HG03439 (cell line): ENCODE measurements at regions not wholly inside any gene's neighbourhood (a gene's known extent, or its start where the extent isn't known, plus 50 kb on each side); places are given as distances from the start of the nearest gene placed in this dataset.

Experiments
- ATAC-seq: cut with Tn5 transposase; IDR thresholded peaks from one replicate; pipeline ENCODE4 v1.9.1; 2021; ENCODE audit warnings: mild to moderate bottlenecking, moderate library complexity; ENCODE audit not compliant: unreplicated experiment

DNA sequence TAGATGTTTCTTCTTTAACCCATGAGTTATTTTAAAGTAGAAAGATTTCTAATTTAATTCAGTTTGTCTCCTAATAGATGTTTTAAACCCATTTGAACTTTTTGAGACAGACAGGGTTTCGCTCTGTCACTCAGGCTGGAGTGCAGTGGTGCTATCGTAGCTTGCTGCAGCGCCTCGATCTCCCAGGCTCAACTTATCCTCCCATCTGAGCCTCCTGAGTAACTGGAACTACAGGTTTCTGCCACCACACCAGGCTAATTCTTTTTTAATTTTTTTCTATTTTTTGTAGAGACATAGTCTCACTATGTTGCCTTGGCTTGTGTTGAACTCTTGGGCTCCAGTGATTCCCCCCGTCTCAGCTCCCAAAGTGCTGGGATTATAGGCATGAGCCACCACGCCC is 53.0 kb upstream of the RAB18 start:
- ATAC-seq: no peak

DNA sequence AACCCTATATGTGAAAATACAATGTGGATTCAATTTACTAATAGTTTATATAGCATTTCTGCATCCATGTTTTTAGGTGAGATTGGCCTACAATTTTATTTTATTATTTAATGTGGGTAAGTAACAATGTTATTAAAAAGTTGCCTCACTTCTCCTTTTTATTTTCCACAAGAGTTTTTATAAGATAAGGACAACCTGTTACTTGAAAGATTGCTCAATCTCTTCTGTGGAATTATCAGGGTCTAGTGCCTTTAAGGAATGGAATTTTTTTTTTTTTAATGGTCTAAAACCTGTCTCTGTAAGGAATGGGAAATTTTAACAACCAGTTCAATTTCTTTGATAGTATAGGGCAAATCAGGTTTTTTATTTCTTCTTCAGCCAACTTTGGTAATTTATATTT is 53.9 kb upstream of the RAB18 start:
- no peak for ATAC-seq

DNA sequence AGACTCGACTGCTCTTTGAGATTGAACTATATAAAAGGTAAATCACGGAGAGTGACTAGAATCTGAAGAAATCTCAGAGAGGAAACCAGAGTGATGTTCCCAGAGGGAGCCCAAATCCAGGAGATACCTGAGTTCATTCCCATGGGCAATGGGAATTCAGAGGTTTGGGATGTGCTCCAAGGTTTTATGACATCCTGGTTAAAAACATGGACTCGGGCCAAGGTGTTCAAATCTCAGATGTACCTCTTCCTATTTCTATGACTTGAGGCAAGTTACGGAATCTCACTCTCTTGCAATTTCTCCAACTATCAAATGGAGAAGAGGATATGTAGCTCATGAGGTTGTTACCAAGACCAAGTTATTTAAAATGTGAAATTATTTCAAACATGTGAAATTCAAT is 54.5 kb upstream of the RAB18 start:
- no peak for ATAC-seq

DNA sequence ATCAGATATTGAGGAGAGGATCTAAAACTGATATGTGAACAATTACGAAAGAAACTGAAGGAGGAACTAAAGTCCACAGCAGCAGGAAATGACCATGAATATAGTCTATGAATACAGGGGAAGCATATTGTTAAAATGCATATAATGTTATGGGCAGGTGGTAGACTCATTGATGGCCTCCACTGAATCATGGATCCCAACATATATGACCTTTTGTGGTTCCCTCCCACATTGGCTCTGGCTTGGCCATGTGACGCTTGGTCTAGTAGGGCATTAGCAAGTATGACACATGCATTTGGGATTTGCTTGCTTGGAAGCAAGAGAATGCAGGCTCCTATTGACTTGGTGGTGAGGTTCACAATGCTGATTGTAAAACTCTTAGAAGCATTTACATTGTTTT is 55.2 kb upstream of the RAB18 start:
- no peak for ATAC-seq

DNA sequence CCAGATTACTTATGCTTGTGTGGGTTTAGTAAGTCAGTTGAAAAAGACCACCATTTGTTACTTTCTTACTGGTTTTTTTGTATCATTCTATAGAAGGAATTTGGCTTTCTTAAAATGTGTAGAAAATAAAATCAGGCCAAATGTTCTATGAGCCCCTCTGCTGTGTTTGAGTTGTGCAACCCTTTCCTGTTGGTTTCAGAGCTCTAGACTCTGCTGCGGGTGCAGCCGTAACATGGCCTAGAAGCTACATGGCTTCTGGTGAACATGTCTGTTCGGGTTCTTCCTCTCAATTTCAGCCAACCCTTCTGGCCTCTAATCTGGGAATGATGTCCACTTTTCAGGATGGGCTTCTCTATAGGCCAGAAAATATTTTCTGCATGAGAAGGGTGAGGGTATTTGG is 56.6 kb upstream of the RAB18 start:
- no peak for ATAC-seq

DNA sequence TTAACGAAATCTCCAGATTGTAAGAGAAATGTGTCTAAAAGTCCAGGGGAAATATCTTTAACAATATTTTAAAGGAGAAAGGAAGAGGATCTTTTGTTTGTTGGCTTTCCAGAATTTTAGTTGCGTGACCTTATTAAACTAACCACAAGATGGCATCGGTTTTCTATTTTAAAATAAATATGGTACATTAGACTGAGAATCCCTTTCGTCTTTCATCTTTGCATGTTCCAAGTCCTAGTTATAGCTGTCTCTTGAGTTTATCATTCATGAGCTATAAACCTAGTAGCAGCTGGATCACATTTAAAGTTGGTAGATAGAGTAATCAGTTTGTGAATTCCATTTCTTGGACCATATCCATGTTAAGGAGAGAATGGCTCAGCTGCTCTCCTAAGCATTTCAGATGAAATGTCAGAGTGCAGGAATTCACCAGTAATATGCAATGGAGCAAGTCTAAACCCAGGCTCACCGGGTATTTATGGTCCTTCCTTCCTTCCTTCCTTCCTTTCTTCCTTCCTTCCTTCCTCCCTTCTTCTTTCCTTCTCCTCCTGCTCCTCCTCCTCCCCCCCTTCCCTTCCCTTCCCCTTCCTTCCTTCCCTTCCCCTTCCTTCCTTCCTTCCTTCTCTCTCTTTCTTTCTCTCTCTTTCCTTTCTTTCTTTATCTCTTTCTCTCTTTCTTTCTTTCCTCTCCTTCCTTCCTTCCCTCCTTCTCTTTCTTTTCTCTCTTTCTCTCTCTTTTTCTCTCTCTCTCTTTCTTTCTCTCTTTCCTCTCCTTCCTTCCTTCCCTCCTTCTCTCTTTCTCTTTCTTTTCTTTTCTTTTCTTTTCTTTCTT is 57.8 kb upstream of the RAB18 start:
- ATAC-seq: no peak

DNA sequence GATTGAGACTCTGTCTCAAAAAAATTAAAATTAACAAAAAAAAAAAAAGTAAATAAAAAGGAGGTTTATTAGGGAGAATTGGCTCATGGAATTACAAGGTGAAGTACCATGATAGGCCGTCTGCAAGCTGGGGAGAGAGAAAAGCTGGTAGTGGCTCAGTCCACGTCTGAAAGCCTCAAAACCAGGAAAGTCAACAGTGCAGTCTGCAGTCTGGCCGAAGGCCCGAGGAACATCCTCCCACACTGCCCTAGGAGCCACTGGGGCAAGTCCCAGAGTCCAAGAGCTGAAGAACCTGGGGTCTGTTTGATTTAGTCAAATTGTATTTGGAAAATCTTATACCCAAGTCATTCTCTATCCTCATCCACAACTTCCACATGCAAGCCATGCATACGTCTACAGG is 59.0 kb upstream of the RAB18 start:
- no peak for ATAC-seq

DNA sequence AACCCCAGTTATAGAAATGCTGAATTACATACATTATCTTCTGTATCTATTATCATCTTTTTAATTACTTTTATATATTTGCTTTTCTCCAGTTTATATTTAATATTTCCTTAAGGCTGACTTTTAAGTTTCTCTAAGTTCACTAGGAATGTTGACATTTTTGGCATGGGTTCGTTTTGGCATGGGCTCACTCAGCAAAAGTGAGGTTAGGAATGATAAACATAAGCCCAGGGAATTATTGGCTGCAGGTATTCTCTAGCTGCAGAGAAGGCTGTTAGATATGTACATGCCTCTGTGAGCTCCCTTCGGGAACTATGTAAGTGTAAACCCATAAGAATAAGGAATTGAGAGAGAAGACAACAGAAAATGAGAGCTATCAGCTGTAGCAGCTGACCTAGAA is 63.6 kb upstream of the RAB18 start:
- no peak for ATAC-seq

DNA sequence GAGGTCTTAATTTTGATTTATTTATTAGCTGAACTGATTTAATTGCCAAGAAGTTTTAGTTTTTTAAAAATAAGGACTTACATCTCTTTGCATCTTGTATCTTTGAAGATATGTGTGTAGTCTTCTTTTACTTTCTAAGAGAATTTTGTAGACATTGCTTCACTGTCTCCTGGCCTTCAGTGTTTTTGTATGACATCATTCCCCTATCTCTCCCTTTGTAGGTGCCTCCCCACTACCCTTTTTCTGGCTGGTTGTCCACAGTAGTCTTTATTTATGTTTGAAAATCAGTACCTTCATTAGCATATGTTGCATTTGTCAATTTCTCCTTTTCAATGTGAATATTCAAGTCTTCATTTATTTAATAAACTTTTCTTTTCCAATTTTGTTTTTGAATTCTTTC is 64.1 kb upstream of the RAB18 start:
- no peak for ATAC-seq

DNA sequence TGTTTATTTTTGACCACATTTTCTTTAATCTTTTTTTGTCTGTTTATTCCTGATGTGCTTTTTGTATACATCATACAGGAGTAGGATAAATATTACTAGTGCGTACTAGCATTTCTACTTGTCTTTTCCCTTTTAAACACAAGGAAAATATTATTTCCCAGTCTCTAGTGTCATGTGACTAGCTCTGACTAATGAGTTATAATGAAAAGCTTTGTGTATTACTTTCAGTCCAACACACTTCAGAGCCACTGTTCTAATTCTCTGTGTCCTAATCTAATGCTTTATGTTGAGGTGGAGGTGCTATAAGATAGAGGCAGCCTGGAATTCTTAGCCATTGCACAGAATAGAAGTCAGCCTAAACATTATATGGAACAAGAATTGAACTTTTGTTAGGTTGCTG is 65.0 kb upstream of the RAB18 start:
- no peak for ATAC-seq

DNA sequence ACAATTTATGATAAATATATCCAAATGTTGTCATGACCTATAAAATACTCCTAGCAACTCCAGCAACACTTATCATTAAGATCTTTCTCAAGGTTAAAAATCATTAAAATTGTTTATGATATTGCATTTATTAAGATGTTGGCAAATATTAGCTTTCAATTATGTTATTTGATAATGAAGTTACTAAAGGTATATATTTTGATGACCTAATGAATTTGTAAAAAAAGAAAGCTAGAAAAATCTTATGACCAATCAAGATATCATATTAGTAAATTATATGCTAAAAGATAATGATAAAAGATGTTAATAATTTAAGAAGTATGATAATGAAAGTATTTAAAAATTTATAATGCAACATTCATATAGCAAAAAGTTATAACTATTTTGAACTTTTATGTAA is 66.3 kb upstream of the RAB18 start:
- ATAC-seq: no peak

DNA sequence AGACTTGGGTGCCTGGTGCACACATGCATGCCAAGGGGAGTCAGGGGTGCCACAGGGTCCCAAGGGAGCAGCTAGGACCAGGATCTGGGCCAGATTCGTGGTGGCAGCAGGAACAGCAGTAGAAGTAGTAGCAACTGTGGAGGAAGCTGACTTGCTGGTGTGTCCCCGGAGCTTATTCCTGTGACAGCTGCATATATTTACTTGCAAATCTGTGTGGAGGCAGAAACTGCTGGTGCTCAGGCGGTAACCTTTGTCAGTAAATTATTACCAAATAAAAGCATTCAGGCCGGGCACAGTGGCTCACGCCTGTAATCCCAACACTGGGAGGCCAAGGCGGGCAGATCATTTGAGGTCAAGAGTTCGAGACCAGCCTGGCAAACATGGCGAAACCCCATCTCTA is 67.4 kb upstream of the RAB18 start:
- ATAC-seq: no peak

DNA sequence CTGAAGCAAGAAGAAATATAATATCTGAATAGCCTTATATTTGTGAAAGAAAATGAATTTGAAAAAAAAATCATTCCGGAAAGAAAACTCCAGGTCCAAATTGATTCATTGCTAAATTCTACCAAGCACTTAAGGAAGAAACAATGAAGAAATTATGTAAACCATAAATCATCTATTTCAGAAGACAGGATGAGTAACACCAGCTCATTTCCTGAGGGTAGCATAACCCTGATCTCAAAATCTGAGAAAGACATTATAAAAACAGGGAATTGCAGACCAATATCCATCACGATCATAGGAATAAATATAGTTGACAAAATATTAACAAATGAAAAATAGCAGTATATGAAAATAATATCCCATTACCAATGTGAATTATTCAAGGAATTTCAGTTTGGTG is 70.1 kb upstream of the RAB18 start:
- ATAC-seq: no peak

DNA sequence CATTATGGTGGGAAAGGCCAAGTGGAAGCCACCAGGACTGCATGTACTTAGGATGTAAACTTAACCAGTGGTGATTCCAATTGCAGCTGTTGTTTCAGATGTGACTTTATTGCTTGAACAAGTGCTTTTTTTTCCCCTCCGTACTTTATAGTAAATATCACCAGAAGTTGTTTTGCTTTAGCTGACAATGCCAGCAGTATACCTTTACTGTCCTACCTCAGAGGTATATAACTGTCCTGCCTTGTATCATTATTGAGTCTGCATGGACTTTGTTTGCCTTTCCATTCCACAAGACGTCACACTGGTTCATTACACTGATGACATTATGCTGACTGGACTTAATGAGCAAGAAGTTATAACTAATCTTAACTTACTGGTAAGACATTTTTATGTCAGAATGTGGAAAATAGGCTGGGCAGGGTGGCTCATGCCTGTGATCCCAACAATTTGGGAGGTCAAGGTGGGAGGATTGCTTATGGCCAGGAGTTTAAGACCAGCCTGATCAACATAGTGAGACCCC is 77.1 kb upstream of the RAB18 start:
- ATAC-seq: no peak

DNA sequence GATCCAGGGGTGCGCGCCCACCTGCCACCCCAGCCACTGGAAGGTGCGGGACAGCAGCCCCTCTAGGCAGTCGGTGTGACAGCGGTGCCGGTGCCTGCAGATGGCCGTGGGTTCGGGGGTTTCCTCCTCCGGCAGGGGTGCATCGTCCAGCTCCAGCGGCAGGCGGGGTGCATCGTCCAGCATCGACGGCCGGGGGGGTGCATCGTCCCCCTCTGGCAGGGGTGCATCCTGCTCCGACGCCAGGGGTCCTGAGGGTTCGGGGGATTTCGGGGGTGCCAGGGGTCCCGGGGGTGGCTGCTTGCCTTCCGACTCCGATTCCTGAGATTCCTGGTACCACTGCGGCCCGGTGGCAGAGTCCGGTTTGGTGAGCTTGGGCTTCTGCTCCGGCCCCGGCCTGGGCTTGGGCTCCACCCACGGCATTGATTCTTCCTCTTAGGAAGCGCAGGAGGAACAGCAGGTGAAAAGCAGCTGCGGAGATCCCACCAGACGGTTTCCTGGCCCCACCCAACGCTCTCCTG is 90.2 kb upstream of the RAB18 start:
- ATAC-seq: no peak

DNA sequence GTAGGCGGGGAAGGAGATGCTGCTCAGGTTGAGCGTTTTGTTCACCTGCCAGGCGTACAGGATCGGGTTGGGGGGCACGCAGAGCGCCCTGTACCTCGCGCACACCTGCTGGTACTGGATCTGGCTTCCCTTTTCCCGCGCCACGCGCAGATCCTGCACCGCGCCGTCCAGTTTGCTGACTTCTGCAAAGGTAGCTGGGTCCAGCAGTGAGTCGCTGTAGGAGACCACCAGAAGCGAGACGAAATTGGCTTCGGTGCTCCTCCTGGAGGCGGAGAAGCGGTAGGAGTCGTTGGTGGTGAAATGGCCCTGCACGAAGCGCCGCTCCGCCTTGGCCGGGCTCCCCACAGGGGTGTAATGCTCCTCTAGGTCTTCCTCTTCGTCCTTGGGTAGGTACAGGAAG is 90.7 kb upstream of the RAB18 start:
- ATAC-seq: no peak

DNA sequence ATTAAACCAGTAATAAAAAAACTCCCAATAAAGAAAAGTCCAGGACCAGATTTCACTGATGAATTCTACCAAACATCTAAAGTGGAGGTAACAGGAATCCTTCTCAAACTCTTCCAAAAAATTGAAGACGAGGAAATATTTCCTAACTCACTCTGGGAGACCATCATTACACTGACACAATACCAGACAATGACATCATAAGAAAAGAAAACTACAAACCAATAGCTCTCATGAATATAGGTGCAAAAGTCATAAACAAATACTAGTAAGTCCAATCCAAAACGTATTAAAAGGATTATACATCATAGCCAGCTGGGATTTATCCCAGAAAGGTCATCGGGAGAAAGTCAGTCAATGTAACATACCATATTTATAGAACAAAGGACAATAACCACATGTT is 94.0 kb upstream of the RAB18 start:
- no peak for ATAC-seq

DNA sequence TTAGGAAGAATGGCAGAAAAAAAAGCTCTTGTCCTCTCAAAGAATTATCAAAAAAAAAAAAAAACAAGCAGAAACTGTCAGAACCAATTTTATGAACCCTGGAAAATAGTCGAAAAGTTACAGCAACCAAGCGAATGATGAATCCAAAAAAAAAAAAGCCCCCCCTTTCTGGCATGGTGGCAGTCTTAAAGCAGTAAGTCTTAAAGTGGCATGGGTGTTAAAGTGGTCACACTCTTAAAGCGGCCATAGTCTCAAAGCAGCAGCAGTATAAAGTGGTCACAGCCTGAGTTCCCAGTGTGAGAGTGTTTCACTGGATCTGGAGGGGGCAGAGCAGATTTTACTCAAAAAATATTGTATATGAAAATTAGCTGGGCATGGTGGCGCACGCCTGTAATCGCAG is 96.8 kb upstream of the RAB18 start:
- no peak for ATAC-seq

DNA sequence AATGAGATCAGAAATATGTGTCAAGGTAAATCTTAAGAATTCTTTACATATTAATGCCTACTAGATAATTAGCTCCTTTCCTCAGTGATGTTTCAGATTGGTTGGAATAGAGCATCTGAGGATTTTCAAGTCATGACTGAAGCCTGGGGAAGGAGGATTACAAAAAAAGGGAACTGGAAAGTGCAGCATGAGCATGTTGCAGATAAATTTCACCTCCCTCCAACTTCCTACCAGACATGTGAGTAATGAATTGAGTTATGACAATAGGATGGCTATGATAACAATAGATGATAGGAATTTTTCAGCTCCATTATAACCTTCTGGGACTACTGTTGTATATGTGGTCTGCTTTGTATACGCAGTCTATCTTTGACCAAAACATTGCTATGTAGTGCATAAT is 104.2 kb upstream of the RAB18 start:
- ATAC-seq: no peak

DNA sequence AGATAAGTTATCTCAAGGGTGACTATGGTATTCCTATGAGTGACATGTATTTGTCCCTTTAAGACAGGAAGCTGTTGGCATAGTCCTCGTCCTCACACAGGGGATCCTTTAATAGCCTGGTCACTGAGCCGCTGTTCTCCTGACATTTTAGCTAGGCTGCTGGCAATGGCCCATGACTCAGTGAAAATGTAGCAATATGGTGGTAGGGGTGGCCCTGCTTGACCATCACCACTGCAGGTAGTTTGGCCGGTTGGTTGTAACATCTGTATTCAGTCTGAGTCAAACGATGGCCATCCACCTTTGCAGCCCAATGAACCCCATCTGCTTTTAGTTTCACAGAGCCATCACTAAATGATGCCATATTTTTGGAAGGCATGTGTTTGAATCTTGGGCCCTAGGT is 110.1 kb upstream of the RAB18 start:
- ATAC-seq: no peak

DNA sequence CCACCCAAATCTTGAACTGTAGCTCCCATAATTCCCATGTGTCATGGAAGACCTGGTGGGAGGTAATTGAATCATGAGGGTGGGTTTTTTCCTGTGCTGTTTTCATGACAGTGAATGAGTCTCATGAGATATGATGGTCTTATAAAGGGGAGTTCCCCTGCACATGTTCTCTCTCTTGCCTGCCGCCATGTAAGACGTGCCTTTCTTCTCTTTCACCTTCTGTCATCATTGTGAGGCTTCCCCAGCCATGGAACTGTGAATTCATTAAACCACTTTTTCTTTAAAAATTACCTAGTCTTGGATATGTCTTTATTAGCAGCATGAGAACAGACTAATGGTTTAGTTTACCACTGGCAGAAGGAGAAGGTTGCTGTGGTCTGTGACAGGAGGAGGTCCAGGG is 111.5 kb upstream of the RAB18 start:
- ATAC-seq: no peak

DNA sequence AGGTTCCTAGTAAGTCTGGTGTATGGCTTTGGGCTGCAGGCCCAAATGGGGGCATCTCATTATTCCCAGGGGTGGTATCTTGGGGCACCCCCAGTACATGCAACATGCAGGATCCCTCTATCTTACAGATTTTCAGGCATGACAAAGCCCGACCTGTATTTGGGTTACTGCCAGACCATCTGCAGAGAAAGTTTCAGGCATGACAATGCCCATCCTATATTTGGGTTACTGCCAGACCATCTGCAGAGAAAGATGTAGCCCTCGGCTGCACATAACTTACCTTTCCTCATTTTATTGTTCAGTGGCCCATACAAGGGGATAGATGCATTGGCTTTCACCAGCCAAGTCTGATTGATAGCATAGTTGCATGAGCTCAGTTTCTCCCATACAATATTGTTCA is 112.2 kb upstream of the RAB18 start:
- ATAC-seq: no peak

DNA sequence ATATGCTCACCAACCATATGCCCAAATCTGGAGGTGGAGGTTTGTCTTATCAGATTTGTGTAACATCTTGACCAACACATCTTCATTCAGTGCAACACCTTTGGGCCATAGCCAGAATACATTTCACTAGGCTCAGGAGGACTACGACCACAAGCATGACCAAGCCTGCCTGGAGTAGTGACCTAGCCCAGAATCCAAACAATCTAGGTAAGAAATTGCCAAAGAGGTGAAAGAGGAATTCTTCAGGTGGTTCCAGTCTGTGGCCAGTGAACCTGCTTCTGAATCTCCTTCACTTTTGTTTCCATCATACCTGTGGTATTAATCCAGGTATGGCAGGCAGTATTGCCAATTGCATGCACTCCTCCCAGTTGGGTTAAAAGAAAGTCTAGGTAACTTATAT is 112.8 kb upstream of the RAB18 start:
- no peak for ATAC-seq
